Panc1 (cell line): ENCODE measurements at regions not wholly inside any gene's neighbourhood (a gene's known extent, or its start where the extent isn't known, plus 50 kb on each side); places are given as distances from the start of the nearest gene placed in this dataset.

ENCODE experiments used
- ATAC-seq: fragments of 200-7000 bp; cut with Tn5 transposase; 2 replicates; pipeline ENCODE4 v1.9.1; 2020; ENCODE audit warnings: mild to moderate bottlenecking, moderate library complexity
- BruUV-seq: library from RNA; stranded (reverse); fragments of 400-500 nt; replicated peaks from 2 replicates; lab custom pipeline; 2021; lab: Mats Ljungman, UMichigan
- CTCF ChIA-PET: fragments of 300-600 bp; sonication (Branson Sonifier 250); formaldehyde crosslinking; loops from one replicate; lab custom pipeline; 2022; ENCODE audit warnings: antibody characterized with exemption; lab: Charles Lee
- POLR2A ChIA-PET: fragments of 300-600 bp; sonication (Branson Sonifier 250); formaldehyde crosslinking; loops from one replicate; lab custom pipeline; 2022; ENCODE audit warnings: antibody characterized with exemption; lab: Charles Lee
- DNase-seq: peaks from one replicate; pipeline ENCODE4 v3.0.0-alpha.2; 2010; ENCODE audit warnings: low read depth, low spot score
- H3K27ac ChIP-seq: 2 replicates; pipeline ENCODE4 v1.5.1; 2011; ENCODE audit warnings: mild to moderate bottlenecking, low read length, inconsistent platforms
- H3K27me3 ChIP-seq: fragments of 200-500 bp; sonication (Bioruptor generic); 2 replicates; pipeline ENCODE4 v1.6.0; 2014; ENCODE audit warnings: low read length, inconsistent platforms; ENCODE audit not compliant: control insufficient read depth, insufficient read depth
- H3K36me3 ChIP-seq: fragments of 200-500 bp; sonication (Bioruptor generic); 2 replicates; pipeline ENCODE4 v1.5.1; 2014; ENCODE audit warnings: inconsistent platforms, mild to moderate bottlenecking, low read length, moderate library complexity; ENCODE audit not compliant: control insufficient read depth, insufficient read depth
- H3K4me1 ChIP-seq: 2 replicates; pipeline ENCODE4 v1.5.1; 2011; ENCODE audit warnings: inconsistent platforms, mild to moderate bottlenecking, low read length, moderate library complexity; ENCODE audit not compliant: control insufficient read depth, insufficient read depth
- H3K4me3 ChIP-seq, 2 experiments: 2 replicates each; pipeline ENCODE4 v1.5.1; 2011 to 2012; ENCODE audit warnings: low read depth in 2 of 2, low read length in 2 of 2, mild to moderate bottlenecking in 2 of 2, inconsistent platforms in 1 of 2, moderate library complexity in 1 of 2
- H3K9me3 ChIP-seq: fragments of 200-500 bp; sonication (Bioruptor generic); 2 replicates; pipeline ENCODE4 v1.5.1; 2014; ENCODE audit warnings: low read depth, mild to moderate bottlenecking, inconsistent platforms, low read length, moderate library complexity; ENCODE audit not compliant: control insufficient read depth, insufficient read depth
- POLR2AphosphoS5 ChIP-seq: IDR thresholded peaks from 2 replicates; pipeline ENCODE4 v1.6.1; 2012; ENCODE audit warnings: mild to moderate bottlenecking, low read depth, low read length, moderate library complexity
- SIN3A ChIP-seq: IDR thresholded peaks from 2 replicates; pipeline ENCODE4 v1.6.1; 2012; ENCODE audit warnings: low read depth, mild to moderate bottlenecking, low read length, moderate library complexity, borderline replicate concordance; ENCODE audit not compliant: insufficient read depth
- TCF7L2 ChIP-seq: IDR thresholded peaks from 2 replicates; pipeline ENCODE4 v1.6.1; 2011; ENCODE audit warnings: mild to moderate bottlenecking, low read depth, low read length, inconsistent platforms
- in situ Hi-C: cut with HindIII; loops from 2 replicates; pipeline ENCODE4 v1.10.0; 2016; ENCODE audit warnings: low sequenced_read_pairs, low pct_unique_long_range_greater_than_20kb
- intact Hi-C: fragments of 100-400 bp; cut with micrococcal nuclease; formaldehyde crosslinking; loops from one replicate; pipeline ENCODE4 v1.10.0; 2022; ENCODE audit not compliant: unreplicated experiment
- TF ChIP-seq, protein P1 (sequence below): fragments of 450-650 bp; IDR thresholded peaks from 2 replicates; pipeline ENCODE4 v1.5.1; 2017; ENCODE audit warnings: mild to moderate bottlenecking
- TF ChIP-seq, protein P2 (sequence below), 2 experiments: IDR thresholded peaks; 2 replicates each; pipeline ENCODE4 v1.6.1; 2011 to 2012; ENCODE audit warnings: low read depth in 2 of 2, control low read depth in 1 of 2, low read length in 1 of 2, mild to moderate bottlenecking in 1 of 2, moderate library complexity in 1 of 2; ENCODE audit not compliant: insufficient read depth in 1 of 2

DNA sequence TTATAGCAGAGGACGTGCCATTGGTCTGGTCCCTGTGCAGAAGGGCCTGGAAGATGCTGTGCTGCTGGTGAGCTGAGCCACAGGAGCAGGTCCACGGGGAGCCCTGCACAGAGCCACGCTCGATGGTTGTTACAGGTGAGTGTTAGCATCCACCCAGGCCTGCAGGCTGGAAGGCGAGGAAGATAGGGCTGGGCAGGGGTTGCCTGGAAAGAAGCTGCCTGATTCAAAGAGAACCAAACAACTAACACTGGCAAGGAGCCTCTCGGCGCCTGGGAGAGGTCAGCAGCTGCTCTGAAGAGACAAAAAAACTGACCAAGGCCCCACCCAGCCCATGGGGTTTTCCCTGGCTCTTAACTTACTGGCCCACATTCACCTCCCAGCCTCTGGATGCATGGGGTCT, 160.2 kb downstream of the MED10 start:
- intact Hi-C loops (no loop called here), in situ Hi-C loops (no loop called here)
- Histone ChIP-seq H3K4me1 (no peaks in the 10 kb centered on the region), H3K4me3 (no peak overlapping the region), H3K36me3 (no peaks in the 10 kb centered on the region), H3K27me3 (no peaks in the 10 kb centered on the region; the same call in 1 of the 2 replicates), H3K9me3 (no peaks in the 10 kb centered on the region), H3K27ac (no peak overlapping the region)
- DNase-seq (no peak), ATAC-seq (no peak)
- ChIA-PET CTCF (no interaction called here), POLR2A (no interaction called here)
- TF ChIP-seq TCF7L2: no peak
- no peak for TF ChIP-seq POLR2AphosphoS5
- TF ChIP-seq, protein P1, sequence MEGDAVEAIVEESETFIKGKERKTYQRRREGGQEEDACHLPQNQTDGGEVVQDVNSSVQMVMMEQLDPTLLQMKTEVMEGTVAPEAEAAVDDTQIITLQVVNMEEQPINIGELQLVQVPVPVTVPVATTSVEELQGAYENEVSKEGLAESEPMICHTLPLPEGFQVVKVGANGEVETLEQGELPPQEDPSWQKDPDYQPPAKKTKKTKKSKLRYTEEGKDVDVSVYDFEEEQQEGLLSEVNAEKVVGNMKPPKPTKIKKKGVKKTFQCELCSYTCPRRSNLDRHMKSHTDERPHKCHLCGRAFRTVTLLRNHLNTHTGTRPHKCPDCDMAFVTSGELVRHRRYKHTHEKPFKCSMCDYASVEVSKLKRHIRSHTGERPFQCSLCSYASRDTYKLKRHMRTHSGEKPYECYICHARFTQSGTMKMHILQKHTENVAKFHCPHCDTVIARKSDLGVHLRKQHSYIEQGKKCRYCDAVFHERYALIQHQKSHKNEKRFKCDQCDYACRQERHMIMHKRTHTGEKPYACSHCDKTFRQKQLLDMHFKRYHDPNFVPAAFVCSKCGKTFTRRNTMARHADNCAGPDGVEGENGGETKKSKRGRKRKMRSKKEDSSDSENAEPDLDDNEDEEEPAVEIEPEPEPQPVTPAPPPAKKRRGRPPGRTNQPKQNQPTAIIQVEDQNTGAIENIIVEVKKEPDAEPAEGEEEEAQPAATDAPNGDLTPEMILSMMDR: no peak
- TF ChIP-seq SIN3A: no peak
- TF ChIP-seq, protein P2, sequence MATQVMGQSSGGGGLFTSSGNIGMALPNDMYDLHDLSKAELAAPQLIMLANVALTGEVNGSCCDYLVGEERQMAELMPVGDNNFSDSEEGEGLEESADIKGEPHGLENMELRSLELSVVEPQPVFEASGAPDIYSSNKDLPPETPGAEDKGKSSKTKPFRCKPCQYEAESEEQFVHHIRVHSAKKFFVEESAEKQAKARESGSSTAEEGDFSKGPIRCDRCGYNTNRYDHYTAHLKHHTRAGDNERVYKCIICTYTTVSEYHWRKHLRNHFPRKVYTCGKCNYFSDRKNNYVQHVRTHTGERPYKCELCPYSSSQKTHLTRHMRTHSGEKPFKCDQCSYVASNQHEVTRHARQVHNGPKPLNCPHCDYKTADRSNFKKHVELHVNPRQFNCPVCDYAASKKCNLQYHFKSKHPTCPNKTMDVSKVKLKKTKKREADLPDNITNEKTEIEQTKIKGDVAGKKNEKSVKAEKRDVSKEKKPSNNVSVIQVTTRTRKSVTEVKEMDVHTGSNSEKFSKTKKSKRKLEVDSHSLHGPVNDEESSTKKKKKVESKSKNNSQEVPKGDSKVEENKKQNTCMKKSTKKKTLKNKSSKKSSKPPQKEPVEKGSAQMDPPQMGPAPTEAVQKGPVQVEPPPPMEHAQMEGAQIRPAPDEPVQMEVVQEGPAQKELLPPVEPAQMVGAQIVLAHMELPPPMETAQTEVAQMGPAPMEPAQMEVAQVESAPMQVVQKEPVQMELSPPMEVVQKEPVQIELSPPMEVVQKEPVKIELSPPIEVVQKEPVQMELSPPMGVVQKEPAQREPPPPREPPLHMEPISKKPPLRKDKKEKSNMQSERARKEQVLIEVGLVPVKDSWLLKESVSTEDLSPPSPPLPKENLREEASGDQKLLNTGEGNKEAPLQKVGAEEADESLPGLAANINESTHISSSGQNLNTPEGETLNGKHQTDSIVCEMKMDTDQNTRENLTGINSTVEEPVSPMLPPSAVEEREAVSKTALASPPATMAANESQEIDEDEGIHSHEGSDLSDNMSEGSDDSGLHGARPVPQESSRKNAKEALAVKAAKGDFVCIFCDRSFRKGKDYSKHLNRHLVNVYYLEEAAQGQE (IDR thresholded peaks at IDR 0.05; ENCODE audit: insufficient read depth in 1 of 2, low read depth in 2 of 2, low read length in 1 of 2): no peak
- BruUV-seq: no TSS peak

- H3K27ac ChIP-seq: no peak overlapping the region
- no peaks in the 10 kb centered on the region for H3K4me1 ChIP-seq
- no peaks in the 10 kb centered on the region; the same call in 1 of the 2 replicates for H3K27me3 ChIP-seq
- TF ChIP-seq, protein P1: no peak
- TF ChIP-seq POLR2AphosphoS5 (no peak), SIN3A (no peak), TCF7L2 (no peak)
- TF ChIP-seq, protein P2 (IDR thresholded peaks at IDR 0.05; ENCODE audit: insufficient read depth in 1 of 2, low read depth in 2 of 2, low read length in 1 of 2): no peak
- ATAC-seq (no peak), DNase-seq (no peak)
- H3K36me3 ChIP-seq: no peaks in the 10 kb centered on the region
- H3K9me3 ChIP-seq: no peaks in the 10 kb centered on the region
- no peak overlapping the region for H3K4me3 ChIP-seq
- intact Hi-C loops (no loop called here), in situ Hi-C loops (no loop called here)
- ChIA-PET CTCF (no interaction called here), POLR2A (no interaction called here)
- BruUV-seq: no TSS peak
Observed at GRCh38 chr5:6216471-6217075, 161.8 kb downstream of the MED10 start.
